ENCODE measurements at regions not wholly inside any gene's neighbourhood (a gene's known extent, or its start where the extent isn't known, plus 50 kb on each side); places are given as distances from the start of the nearest gene placed in this dataset.
"Not testable (repeated sequence)": the region's sequence is repeated elsewhere in the genome, so short reads cannot be mapped to it uniquely, and the experiment has no call there.

DNA sequence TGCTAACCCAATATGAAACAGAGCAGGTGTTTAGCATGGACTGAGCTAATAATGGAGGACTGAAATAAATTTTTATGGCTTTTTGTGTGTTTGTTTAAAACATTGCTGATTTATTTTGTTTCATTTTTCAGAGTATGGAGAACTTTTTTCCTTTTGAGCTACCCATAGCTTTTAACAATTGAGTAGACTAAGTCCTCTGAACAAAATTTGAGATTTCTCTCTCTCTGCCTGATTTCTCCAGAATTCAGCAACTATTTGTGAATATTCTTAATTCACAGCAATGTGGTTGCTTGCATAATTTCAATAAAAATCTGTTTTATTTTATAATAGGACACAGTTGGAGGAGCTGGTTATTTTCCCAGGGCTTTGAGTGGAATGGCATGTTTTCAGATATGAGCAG, 103.7 kb downstream of the TPBG start:
- no peak overlapping the region for H3K27ac Mint-ChIP-seq (ENCODE audit: unreplicated experiment)
- no peak for DNase-seq (ENCODE audit: low read depth, low spot score)
- H3K9me3 Mint-ChIP-seq, result peaks cover 7% of the 10 kb centered on the region
- H3K4me3 Mint-ChIP-seq, result no peak overlapping the region
- peaks cover 6% of the 10 kb centered on the region for H3K36me3 Mint-ChIP-seq (ENCODE audit: low read depth)
- H3K27me3 Mint-ChIP-seq (ENCODE audit: low read depth), result no peaks in the 10 kb centered on the region
- TF ChIP-seq, protein P1, sequence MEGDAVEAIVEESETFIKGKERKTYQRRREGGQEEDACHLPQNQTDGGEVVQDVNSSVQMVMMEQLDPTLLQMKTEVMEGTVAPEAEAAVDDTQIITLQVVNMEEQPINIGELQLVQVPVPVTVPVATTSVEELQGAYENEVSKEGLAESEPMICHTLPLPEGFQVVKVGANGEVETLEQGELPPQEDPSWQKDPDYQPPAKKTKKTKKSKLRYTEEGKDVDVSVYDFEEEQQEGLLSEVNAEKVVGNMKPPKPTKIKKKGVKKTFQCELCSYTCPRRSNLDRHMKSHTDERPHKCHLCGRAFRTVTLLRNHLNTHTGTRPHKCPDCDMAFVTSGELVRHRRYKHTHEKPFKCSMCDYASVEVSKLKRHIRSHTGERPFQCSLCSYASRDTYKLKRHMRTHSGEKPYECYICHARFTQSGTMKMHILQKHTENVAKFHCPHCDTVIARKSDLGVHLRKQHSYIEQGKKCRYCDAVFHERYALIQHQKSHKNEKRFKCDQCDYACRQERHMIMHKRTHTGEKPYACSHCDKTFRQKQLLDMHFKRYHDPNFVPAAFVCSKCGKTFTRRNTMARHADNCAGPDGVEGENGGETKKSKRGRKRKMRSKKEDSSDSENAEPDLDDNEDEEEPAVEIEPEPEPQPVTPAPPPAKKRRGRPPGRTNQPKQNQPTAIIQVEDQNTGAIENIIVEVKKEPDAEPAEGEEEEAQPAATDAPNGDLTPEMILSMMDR (conservative IDR thresholded peaks at IDR 0.05), result no peak
- no peaks in the 10 kb centered on the region for H3K4me1 Mint-ChIP-seq

DNA sequence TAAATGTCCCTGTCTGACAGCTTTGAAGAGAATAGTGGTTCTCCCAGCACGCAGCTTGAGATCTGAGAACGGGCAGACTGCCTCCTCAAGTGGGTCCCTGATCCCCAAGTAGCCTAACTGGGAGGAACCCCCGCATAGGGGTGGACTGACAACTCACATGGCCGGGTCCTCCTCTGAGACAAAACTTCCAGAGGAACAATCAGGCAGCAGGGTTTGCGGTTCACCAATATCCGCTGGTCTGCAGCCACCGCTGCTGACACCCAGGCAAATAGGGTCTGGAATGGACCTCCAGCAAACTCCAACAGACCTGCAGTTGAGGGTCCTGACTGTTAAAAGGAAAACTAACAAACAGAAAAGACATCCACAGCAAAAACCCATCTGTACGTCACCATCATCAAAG, 106.5 kb downstream of the TPBG start:
- not testable (repeated sequence) for H3K9me3 Mint-ChIP-seq; H3K27me3 Mint-ChIP-seq (ENCODE audit: low read depth); H3K36me3 Mint-ChIP-seq (ENCODE audit: low read depth); H3K4me1 Mint-ChIP-seq; DNase-seq (ENCODE audit: low read depth, low spot score); H3K27ac Mint-ChIP-seq (ENCODE audit: unreplicated experiment); H3K4me3 Mint-ChIP-seq

DNA sequence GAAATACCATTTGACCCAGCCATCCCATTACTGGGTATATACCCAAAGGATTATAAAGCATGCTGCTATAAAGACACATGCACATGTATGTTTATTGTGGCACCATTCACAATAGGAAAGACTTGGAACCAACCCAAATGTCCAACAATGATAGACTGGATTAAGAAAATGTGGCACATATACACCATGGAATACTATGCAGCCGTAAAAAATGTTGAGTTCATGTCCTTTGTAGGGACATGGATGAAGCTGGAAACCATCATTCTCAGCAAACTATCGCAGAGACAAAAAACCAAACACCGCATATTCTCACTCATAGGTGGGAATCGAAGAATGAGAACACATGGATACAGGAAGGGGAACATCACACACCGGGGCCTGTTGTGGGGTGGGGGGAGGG, 111.5 kb downstream of the TPBG start:
- H3K4me1 Mint-ChIP-seq; H3K9me3 Mint-ChIP-seq; DNase-seq (ENCODE audit: low read depth, low spot score); H3K27me3 Mint-ChIP-seq (ENCODE audit: low read depth); H3K27ac Mint-ChIP-seq (ENCODE audit: unreplicated experiment); H3K36me3 Mint-ChIP-seq (ENCODE audit: low read depth); H3K4me3 Mint-ChIP-seq: not testable (repeated sequence)

DNA sequence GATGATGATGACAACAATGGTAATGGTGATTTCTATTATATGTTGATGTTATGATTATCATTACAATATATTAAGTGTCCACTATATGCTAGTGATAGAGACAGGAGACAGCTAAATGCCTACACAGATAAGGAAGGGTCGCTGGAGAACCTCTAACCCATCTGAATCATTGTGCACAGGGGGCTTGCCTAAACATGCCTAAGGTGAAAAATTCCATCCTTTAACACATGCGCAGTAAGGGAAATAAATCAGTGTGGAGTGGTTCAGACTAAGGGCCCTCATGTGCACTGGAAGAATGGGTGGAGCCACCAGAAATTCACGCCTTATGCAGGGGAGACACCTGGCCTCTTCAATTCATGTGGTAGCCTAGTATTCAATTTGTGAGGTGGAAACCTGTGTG, 120.4 kb downstream of the TPBG start:
- TF ChIP-seq, protein P1 (conservative IDR thresholded peaks at IDR 0.05), result no peak
- Mint-ChIP-seq H3K27me3 (ENCODE audit: low read depth) (no peaks in the 10 kb centered on the region), H3K4me1 (no peaks in the 10 kb centered on the region), H3K9me3 (peaks cover 12% of the 10 kb centered on the region), H3K4me3 (no peak overlapping the region), H3K36me3 (ENCODE audit: low read depth) (peaks cover 6% of the 10 kb centered on the region), H3K27ac (ENCODE audit: unreplicated experiment) (no peak overlapping the region)
- no peak for DNase-seq (ENCODE audit: low read depth, low spot score)

DNA sequence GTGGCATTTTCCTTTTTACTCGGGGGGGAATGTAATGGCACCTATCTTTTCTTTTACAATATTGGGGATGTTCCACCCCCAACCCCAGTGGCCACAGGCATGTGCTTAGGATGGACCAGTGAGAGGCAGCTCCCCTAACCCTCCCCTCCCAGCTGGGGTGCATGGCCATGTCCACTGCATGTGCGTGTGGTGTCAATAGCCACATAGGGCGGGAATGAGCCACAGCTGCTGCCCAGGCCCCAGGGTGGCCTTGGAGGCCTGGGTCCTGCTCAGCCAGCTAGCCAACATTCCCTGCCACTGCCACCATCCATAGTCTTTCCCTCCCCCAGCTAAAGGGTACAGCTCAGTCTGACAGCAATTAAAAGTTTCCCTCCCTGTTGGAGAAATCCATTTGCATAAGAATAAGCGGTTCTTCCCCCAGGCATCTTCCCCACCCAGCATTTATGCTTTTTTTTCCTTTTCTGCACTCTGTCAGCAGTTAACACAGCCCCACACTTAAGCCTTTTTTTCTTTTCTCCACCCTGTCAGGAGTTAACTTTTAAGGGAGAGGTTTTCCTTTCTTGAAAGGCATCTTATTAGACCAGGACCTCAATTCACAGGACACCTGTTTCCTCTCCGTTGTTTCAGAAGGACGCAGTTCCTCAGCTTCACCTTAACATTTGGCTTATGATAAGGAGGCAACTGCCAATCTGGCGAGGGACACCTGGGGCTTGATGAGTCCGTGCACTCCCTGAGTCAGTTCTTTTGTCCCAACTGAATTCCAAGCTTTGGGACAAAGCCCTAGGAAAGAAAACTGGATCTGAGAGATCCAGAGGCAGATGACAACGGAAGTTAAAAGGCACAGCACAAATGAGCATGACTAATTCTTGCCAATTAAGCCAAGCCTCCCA, 121.4 kb downstream of the TPBG start:
- no peak overlapping the region for H3K4me3 Mint-ChIP-seq
- no peaks in the 10 kb centered on the region for H3K27me3 Mint-ChIP-seq (ENCODE audit: low read depth)
- no peak for DNase-seq (ENCODE audit: low read depth, low spot score)
- H3K9me3 Mint-ChIP-seq, result peaks cover 15% of the 10 kb centered on the region
- no peak overlapping the region for H3K27ac Mint-ChIP-seq (ENCODE audit: unreplicated experiment)
- H3K4me1 Mint-ChIP-seq, result no peaks in the 10 kb centered on the region
- peaks cover 6% of the 10 kb centered on the region for H3K36me3 Mint-ChIP-seq (ENCODE audit: low read depth)
- TF ChIP-seq, protein P1 (conservative IDR thresholded peaks at IDR 0.05), result no peak

DNA sequence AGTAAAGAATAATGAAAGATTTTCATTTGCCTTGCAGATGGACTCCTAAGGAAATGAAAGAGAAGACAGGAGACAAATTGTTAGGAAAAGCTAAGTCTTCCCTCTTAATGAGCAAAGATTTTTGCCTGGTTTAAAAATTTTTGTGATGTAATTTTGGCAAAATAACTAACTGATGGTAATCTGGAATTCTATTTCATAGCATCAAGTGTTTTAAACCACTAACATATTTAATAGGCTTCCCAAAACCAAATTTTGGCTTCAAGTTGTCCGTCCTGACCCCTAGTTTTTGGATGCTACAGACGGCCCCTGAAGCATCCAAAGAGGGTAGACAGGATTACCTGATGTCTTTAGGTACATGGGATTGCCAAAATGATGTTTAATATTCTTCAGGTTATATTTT, 124.3 kb downstream of the TPBG start:
- Mint-ChIP-seq H3K27ac (ENCODE audit: unreplicated experiment) (no peak overlapping the region), H3K4me1 (no peaks in the 10 kb centered on the region), H3K27me3 (ENCODE audit: low read depth) (no peaks in the 10 kb centered on the region), H3K9me3 (peaks cover 16% of the 10 kb centered on the region), H3K36me3 (ENCODE audit: low read depth) (peaks cover 6% of the 10 kb centered on the region), H3K4me3 (no peak overlapping the region)
- TF ChIP-seq, protein P1 (conservative IDR thresholded peaks at IDR 0.05), result no peak
- no peak for DNase-seq (ENCODE audit: low read depth, low spot score)

All from neural crest cell (in vitro differentiated cells).